SK-N-SH (cell line): ENCODE measurements at regions not wholly inside any gene's neighbourhood (a gene's known extent, or its start where the extent isn't known, plus 50 kb on each side); places are given as distances from the start of the nearest gene placed in this dataset.

ENCODE experiments used
- CTCF ChIA-PET: fragments of 300-600, 350-600 bp; formaldehyde crosslinking; extraction: SDS; loops from one replicate; lab custom pipeline; 2021; lab: Yijun Ruan, JAX
- POLR2A ChIA-PET: fragments of 350-600 bp; sonication (Branson Sonifier 250); formaldehyde crosslinking; extraction: SDS; loops from one replicate; lab custom pipeline; 2020; ENCODE audit warnings: antibody characterized with exemption, inconsistent platforms; lab: Yijun Ruan, JAX
- DNase-seq: peaks from one replicate; pipeline ENCODE4 v3.0.0; 2012
- H2AFZ ChIP-seq: fragments of 200-600 bp; sonication (generic); 2 replicates; pipeline ENCODE4 v1.8.1; 2016; ENCODE audit warnings: antibody characterized with exemption, mild to moderate bottlenecking, low read depth
- H3F3A ChIP-seq: fragments of 200-600 bp; sonication (generic); replicated peaks from 2 replicates; pipeline ENCODE3; 2016; ENCODE audit warnings: antibody characterized with exemption, mild to moderate bottlenecking; ENCODE audit not compliant: insufficient read depth
- H3K27ac ChIP-seq, 2 experiments: fragments of 200-500 bp in 1 of 2; fragments of 200-600 bp in 1 of 2; sonication (Bioruptor generic) in 1 of 2; sonication (generic), shearing (Covaris generic) in 1 of 2; 2 replicates each; pipeline versions ENCODE4 v1.5.1 to v1.6.1; 2014 to 2016; ENCODE audit warnings: low read depth in 2 of 2, inconsistent platforms in 1 of 2, low read length in 1 of 2, mild to moderate bottlenecking in 1 of 2, mixed read lengths in 1 of 2
- H3K27me3 ChIP-seq: fragments of 200-600 bp; sonication (generic), shearing (Covaris generic); 2 replicates; pipeline ENCODE4 v1.6.1; 2016; ENCODE audit warnings: mixed run types; ENCODE audit not compliant: insufficient read depth
- H3K36me3 ChIP-seq, 2 experiments: fragments of 200-500 bp in 1 of 2; fragments of 200-600 bp in 1 of 2; sonication (Bioruptor generic) in 1 of 2; sonication (generic) in 1 of 2; replicated peaks in 1 of 2; 2 replicates each; pipeline versions ENCODE3 to v1.5.1; 2014 to 2016; ENCODE audit warnings: low read length in 1 of 2, mild to moderate bottlenecking in 1 of 2; ENCODE audit not compliant: insufficient read depth in 2 of 2, control insufficient read depth in 1 of 2
- H3K4me1 ChIP-seq, 2 experiments: fragments of 200-500 bp in 1 of 2; fragments of 200-600 bp in 1 of 2; sonication (Bioruptor generic) in 1 of 2; sonication (generic), shearing (Covaris generic) in 1 of 2; 2 replicates each; pipeline versions ENCODE4 v1.5.1 to v1.6.1; 2014 to 2016; ENCODE audit warnings: low read depth in 1 of 2, low read length in 1 of 2, mixed run types in 1 of 2; ENCODE audit not compliant: insufficient read depth in 2 of 2, control insufficient read depth in 1 of 2
- H3K4me2 ChIP-seq: fragments of 200-600 bp; sonication (generic), shearing (Covaris generic); 2 replicates; pipeline ENCODE4 v1.6.1; 2017; ENCODE audit warnings: mixed run types
- H3K4me3 ChIP-seq, 2 experiments: fragments of 200-500 bp in 1 of 2; fragments of 200-600 bp in 1 of 2; sonication (Bioruptor generic) in 1 of 2; sonication (generic), shearing (Covaris generic) in 1 of 2; 2 replicates each; pipeline versions ENCODE4 v1.5.1 to v1.8.1; 2014 to 2016; ENCODE audit warnings: low read depth in 2 of 2, inconsistent platforms in 1 of 2, low read length in 1 of 2, mild to moderate bottlenecking in 1 of 2, mixed read lengths in 1 of 2, moderate library complexity in 1 of 2
- H3K79me2 ChIP-seq: fragments of 200-600 bp; sonication (generic); 2 replicates; pipeline ENCODE4 v1.8.1; 2017; ENCODE audit warnings: mild to moderate bottlenecking; ENCODE audit not compliant: insufficient read depth
- H3K9ac ChIP-seq: fragments of 200-600 bp; sonication (generic); 2 replicates; pipeline ENCODE4 v1.6.1; 2017; ENCODE audit warnings: mixed run types
- H3K9me2 ChIP-seq: fragments of 200-600 bp; sonication (generic); 2 replicates; pipeline ENCODE4 v1.6.1; 2017; ENCODE audit warnings: mixed run types
- H3K9me3 ChIP-seq: fragments of 200-600 bp; sonication (generic); 2 replicates; pipeline ENCODE4 v1.6.1; 2017; ENCODE audit warnings: mixed run types, mild to moderate bottlenecking, moderate library complexity
- H4K20me1 ChIP-seq: fragments of 200-600 bp; sonication (generic); 2 replicates; pipeline ENCODE4 v1.6.1; 2017; ENCODE audit warnings: mild to moderate bottlenecking, mixed run types; ENCODE audit not compliant: insufficient read depth
- EP300 ChIP-seq, 2 experiments: IDR thresholded peaks; 2 replicates each; pipeline versions ENCODE4 v1.4.0 to v1.6.1; 2012; ENCODE audit warnings: borderline replicate concordance in 1 of 2, low read depth in 1 of 2, low read length in 1 of 2
- EZH2phosphoT487 ChIP-seq: fragments of 200-600 bp; sonication (generic); IDR thresholded peaks from 2 replicates; pipeline ENCODE4 v1.6.1; 2017; ENCODE audit warnings: low read depth, mixed run types, mild to moderate bottlenecking, antibody characterized with exemption, moderate library complexity, borderline replicate concordance
- GATA2 ChIP-seq: sonication (generic); formaldehyde crosslinking; IDR thresholded peaks from 2 replicates; pipeline ENCODE4 v1.5.0; 2020; ENCODE audit warnings: mild to moderate bottlenecking, missing genetic modification reagents
- MXI1 ChIP-seq: IDR thresholded peaks from 2 replicates; pipeline ENCODE4 v1.6.1; 2012; ENCODE audit warnings: mild to moderate bottlenecking, low read depth, low read length, improper control_type of control experiment
- POLR2AphosphoS5 ChIP-seq: IDR thresholded peaks from 2 replicates; pipeline ENCODE4 v1.6.1; 2012; ENCODE audit warnings: low read depth, low read length
- RAD21 ChIP-seq: IDR thresholded peaks from 2 replicates; pipeline ENCODE4 v1.6.1; 2012; ENCODE audit warnings: mild to moderate bottlenecking, low read length
- RXRA ChIP-seq: IDR thresholded peaks from 2 replicates; pipeline ENCODE4 v1.4.0; 2012; ENCODE audit warnings: low read depth, mild to moderate bottlenecking, borderline replicate concordance
- SMC3 ChIP-seq: IDR thresholded peaks from 2 replicates; pipeline ENCODE4 v1.6.1; 2012; ENCODE audit warnings: low read depth, low read length, improper control_type of control experiment
- TCF12 ChIP-seq: IDR thresholded peaks from 2 replicates; pipeline ENCODE4 v1.4.0; 2012
- TEAD4 ChIP-seq: IDR thresholded peaks from 2 replicates; pipeline ENCODE4 v1.4.0; 2012; ENCODE audit warnings: mild to moderate bottlenecking, borderline replicate concordance; ENCODE audit not compliant: insufficient read depth
- YY1 ChIP-seq: IDR thresholded peaks from 2 replicates; pipeline ENCODE4 v1.4.0; 2012; ENCODE audit warnings: low read depth, mild to moderate bottlenecking
- WGBS: methylation state at CpG from one replicate; pipeline ENCODE4 v1.1.6; 2017; ENCODE audit warnings: low lambda C conversion rate; 5-methylcytosine and 5-hydroxymethylcytosine counted together
- TF ChIP-seq, protein P1 (sequence below): IDR thresholded peaks from 2 replicates; pipeline ENCODE4 v1.4.0; 2012; ENCODE audit warnings: low read depth, borderline replicate concordance
- TF ChIP-seq, protein P2 (sequence below): IDR thresholded peaks from 2 replicates; pipeline ENCODE4 v1.6.1; 2012; ENCODE audit warnings: mild to moderate bottlenecking, low read depth, low read length, moderate library complexity
- TF ChIP-seq, protein P3 (sequence below): fragments of 150-350 bp; IDR thresholded peaks from 2 replicates; pipeline ENCODE4 v1.6.1; 2016; ENCODE audit warnings: mild to moderate bottlenecking, low read depth, low read length
- TF ChIP-seq, protein P4 (sequence below): IDR thresholded peaks from 2 replicates; pipeline ENCODE4 v1.4.0; 2012; ENCODE audit warnings: low read depth

DNA sequence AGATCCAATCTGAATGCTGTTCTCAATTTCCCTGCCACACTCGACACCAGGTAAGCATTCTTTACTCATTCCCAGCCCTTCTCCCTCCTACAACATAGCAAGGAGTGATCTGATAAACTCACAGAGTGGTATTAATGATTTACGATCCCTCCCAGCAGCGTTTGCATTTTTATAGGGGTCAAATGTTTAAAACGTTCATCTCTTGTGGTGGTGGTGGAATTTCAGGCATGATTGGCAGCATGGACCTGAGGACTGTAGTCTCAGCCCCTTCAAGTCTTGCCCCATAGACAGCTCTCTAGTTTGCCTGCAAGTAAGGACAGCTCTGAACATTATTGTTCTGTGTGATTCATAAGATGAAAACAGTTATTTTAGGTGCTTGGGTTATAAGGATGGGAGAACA, 565.7 kb downstream of the EFNB2 start:
- Histone ChIP-seq H3K4me2 (no peak overlapping the region), H4K20me1 (no peaks in the 10 kb centered on the region), H2AFZ (no peak overlapping the region), H3K9me3 (no peaks in the 10 kb centered on the region), H3K36me3 (no peaks in the 10 kb centered on the region), H3K27ac (no peak overlapping the region), H3K27me3 (no peaks in the 10 kb centered on the region), H3K9me2 (no peaks in the 10 kb centered on the region)
- WGBS: 29% methylated on average over 4 of the region's 4 CpGs
- CTCF ChIA-PET: no interaction called here
- TF ChIP-seq RAD21 (no peak), TEAD4 (no peak), YY1 (no peak), EP300 (IDR thresholded peaks at IDR 0.05; ENCODE audit: borderline replicate concordance in 1 of 2, low read depth in 1 of 2, low read length in 1 of 2) (no peak), EZH2phosphoT487 (no peak), POLR2AphosphoS5 (no peak), TCF12 (no peak), SMC3 (no peak)
- TF ChIP-seq, protein P1, sequence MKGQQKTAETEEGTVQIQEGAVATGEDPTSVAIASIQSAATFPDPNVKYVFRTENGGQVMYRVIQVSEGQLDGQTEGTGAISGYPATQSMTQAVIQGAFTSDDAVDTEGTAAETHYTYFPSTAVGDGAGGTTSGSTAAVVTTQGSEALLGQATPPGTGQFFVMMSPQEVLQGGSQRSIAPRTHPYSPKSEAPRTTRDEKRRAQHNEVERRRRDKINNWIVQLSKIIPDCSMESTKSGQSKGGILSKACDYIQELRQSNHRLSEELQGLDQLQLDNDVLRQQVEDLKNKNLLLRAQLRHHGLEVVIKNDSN: no peak
- TF ChIP-seq, protein P2, sequence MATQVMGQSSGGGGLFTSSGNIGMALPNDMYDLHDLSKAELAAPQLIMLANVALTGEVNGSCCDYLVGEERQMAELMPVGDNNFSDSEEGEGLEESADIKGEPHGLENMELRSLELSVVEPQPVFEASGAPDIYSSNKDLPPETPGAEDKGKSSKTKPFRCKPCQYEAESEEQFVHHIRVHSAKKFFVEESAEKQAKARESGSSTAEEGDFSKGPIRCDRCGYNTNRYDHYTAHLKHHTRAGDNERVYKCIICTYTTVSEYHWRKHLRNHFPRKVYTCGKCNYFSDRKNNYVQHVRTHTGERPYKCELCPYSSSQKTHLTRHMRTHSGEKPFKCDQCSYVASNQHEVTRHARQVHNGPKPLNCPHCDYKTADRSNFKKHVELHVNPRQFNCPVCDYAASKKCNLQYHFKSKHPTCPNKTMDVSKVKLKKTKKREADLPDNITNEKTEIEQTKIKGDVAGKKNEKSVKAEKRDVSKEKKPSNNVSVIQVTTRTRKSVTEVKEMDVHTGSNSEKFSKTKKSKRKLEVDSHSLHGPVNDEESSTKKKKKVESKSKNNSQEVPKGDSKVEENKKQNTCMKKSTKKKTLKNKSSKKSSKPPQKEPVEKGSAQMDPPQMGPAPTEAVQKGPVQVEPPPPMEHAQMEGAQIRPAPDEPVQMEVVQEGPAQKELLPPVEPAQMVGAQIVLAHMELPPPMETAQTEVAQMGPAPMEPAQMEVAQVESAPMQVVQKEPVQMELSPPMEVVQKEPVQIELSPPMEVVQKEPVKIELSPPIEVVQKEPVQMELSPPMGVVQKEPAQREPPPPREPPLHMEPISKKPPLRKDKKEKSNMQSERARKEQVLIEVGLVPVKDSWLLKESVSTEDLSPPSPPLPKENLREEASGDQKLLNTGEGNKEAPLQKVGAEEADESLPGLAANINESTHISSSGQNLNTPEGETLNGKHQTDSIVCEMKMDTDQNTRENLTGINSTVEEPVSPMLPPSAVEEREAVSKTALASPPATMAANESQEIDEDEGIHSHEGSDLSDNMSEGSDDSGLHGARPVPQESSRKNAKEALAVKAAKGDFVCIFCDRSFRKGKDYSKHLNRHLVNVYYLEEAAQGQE: no peak
- TF ChIP-seq, all 33 proteins: peak for 0
- POLR2A ChIA-PET: no interaction called here
- H3K9ac ChIP-seq: no peak overlapping the region
- no peaks in the 10 kb centered on the region for H3F3A ChIP-seq
- no peak for DNase-seq
- H3K4me1 ChIP-seq: no peaks in the 10 kb centered on the region
- no peaks in the 10 kb centered on the region for H3K79me2 ChIP-seq
- no peak overlapping the region for H3K4me3 ChIP-seq

DNA sequence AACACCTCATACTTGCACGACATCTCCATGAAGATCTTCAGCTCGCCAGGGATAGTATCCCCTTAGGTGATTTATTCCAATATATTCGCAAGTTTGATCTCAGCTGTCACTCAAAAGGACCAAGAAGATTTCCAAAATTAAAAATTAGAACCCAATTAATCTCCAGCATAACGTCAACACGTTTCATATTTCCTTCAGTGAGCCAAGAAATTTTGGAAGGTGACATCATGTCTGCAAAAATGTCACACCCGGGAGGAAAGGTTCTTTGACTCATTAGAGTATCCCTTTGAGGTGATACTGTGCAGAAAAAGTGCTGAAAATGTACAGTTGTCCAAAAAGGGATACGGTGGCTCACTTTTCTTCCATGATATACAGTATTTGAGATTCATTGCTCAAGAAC, 569.6 kb downstream of the EFNB2 start:
- Histone ChIP-seq H3K9me3 (no peaks in the 10 kb centered on the region), H3K4me1 (no peaks in the 10 kb centered on the region), H3K9ac (no peak overlapping the region), H3K27ac (no peak overlapping the region), H3K36me3 (no peaks in the 10 kb centered on the region), H3K27me3 (no peaks in the 10 kb centered on the region), H3K4me2 (no peak overlapping the region), H2AFZ (no peak overlapping the region), H3K4me3 (no peak overlapping the region), H4K20me1 (no peaks in the 10 kb centered on the region), H3K79me2 (no peaks in the 10 kb centered on the region), H3F3A (no peaks in the 10 kb centered on the region), H3K9me2 (no peaks in the 10 kb centered on the region)
- DNase-seq: no peak
- WGBS: 57% methylated on average over 7 of the region's 7 CpGs
- POLR2A ChIA-PET: no interaction called here
- TF ChIP-seq, protein P3, sequence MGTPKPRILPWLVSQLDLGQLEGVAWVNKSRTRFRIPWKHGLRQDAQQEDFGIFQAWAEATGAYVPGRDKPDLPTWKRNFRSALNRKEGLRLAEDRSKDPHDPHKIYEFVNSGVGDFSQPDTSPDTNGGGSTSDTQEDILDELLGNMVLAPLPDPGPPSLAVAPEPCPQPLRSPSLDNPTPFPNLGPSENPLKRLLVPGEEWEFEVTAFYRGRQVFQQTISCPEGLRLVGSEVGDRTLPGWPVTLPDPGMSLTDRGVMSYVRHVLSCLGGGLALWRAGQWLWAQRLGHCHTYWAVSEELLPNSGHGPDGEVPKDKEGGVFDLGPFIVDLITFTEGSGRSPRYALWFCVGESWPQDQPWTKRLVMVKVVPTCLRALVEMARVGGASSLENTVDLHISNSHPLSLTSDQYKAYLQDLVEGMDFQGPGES: no peak
- no peak for TF ChIP-seq MXI1
- TF ChIP-seq GATA2 (CRISPR knock-in tag): no peak
- TF ChIP-seq, protein P4, sequence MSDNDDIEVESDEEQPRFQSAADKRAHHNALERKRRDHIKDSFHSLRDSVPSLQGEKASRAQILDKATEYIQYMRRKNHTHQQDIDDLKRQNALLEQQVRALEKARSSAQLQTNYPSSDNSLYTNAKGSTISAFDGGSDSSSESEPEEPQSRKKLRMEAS: no peak
- no peak for TF ChIP-seq RXRA
- CTCF ChIA-PET: no interaction called here
